GM13976 (cell line): ENCODE measurements at regions not wholly inside any gene's neighbourhood (a gene's known extent, or its start where the extent isn't known, plus 50 kb on each side); places are given as distances from the start of the nearest gene placed in this dataset.

Source experiments
- DNase-seq: peaks from one replicate; pipeline ENCODE4 v3.0.0; 2012; ENCODE audit warnings: low spot score
- CTCF ChIP-seq: IDR thresholded peaks from 2 replicates; pipeline ENCODE4 v1.5.1; 2012; ENCODE audit warnings: borderline replicate concordance, mild to moderate bottlenecking; ENCODE audit not compliant: insufficient read depth; ENCODE audit errors: extremely low read depth, missing control alignments, control extremely low read depth
- in situ Hi-C: fragments of 300-500 bp; cut with MboI; formaldehyde crosslinking; loops from one replicate; pipeline ENCODE4 v1.12.0; 2022; ENCODE audit warnings: low sequenced_read_pairs, mixed read lengths, inconsistent platforms; ENCODE audit not compliant: unreplicated experiment

- TF ChIP-seq CTCF, result no peak
- in situ Hi-C loops, result no loop called here
- DNase-seq, result no peak
Measured at GRCh38 chr3:194748225-194748624, 62.5 kb downstream of the FAM43A start.

DNA sequence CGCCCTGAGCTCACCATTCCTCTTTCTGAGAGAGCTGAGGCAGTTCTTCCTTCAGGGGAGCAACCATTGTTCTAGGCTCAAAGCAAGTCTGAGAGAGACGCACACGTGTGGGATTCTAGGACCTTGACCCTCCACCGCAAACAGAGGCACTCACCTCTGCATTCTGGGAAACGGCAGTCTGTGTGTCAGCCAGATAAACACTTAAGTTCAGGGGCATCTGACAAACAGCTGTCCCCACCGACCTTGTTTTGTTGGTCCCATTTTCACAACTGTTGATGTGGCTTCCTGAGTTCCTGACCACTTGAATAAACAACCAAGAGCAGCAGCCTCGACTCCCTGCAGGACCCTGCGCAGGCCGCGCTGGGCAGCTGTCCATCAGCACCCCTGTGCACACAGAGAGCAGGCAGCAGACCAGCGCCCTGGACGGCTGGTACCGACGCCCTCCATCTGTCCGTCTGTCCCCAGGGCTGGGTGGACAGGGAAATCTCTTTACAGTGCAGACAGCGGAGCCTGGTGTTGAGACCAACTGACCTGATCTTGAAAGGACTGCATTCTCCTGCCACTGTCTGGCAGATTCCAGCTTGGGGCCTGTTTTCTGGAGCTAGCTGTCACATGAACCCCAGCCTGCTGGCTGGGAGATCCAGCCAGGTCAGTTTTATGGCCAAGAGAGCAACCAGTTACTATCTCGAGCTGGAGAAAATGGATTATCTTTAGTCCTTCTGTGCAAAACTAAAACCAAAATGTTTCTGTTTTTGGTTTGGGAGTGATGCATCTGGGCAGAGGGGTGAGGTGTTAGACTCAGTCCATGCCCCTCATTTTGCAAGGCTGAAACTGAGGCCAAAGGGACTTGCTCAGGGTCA lies 64.2 kb downstream of the FAM43A start:
- in situ Hi-C loops, result no loop called here
- no peak for TF ChIP-seq CTCF
- DNase-seq, result no peak

GRCh38 chr3:194750491-194750828 lies 64.8 kb downstream of the FAM43A start:
- in situ Hi-C loops, result no loop called here
- DNase-seq, result no peak
- TF ChIP-seq CTCF, result no peak

DNA sequence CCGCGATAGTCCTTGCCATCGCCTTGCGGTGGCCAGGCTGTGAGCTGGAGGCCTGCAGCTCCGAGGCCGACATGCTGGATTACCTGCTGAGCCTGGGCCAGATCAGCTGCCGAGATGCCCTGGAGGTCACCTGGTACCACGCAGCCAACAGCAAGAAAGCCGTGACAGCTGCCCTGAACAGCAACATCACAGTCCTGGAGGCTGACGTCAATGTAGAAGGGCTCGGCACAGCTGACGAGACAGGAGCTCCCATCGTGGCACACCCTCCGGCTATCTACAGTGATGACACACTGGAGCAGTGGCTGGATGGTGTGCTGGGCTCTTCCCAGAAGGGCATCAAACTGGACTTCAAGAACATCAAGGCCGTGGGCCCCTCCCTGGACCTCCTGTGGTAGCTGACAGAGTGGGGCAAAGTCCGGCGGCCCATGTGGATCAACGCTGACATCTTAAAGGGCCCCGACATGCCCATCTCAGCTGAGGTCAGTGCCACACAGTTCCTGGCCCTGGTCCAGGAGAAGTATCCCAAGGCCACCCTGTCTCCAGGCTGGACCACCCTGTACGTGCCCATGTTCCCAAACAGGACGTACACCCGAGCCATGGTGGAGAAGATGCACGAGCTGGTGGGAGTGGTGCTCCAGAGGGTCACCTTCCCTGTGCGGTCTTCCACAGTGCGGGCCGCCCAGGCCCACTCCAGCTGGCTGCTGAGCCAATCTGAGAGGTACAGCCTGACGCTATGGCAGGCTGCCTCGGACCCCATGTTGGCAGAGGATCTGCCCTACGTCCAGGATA lies 70.2 kb downstream of the FAM43A start:
- in situ Hi-C loops, result no loop called here
- TF ChIP-seq CTCF, result no peak
- DNase-seq, result no peak

- DNase-seq, result no peak
- in situ Hi-C loops, result no loop called here
- no peak for TF ChIP-seq CTCF
Measured at GRCh38 chr3:194756460-194756779, 70.7 kb downstream of the FAM43A start.

GRCh38 chr3:194756791-194757325 lies 71.2 kb downstream of the FAM43A start:
- no peak for DNase-seq
- in situ Hi-C loops, result no loop called here
- TF ChIP-seq CTCF, result no peak
